Testis (tissue), 2 donors: ENCODE measurements at regions not wholly inside any gene's neighbourhood (a gene's known extent, or its start where the extent isn't known, plus 50 kb on each side); places are given as distances from the start of the nearest gene placed in this dataset.

ENCODE experiments used
- POLR2A ChIP-seq: fragments of 450-650 bp; IDR thresholded peaks from one replicate; pipeline ENCODE4 v1.6.1; 2017; ENCODE audit warnings: antibody characterized with exemption, mild to moderate bottlenecking, moderate library complexity
- TF ChIP-seq, protein P1 (sequence below), 3 experiments: fragments of 450-650 bp in 2 of 3; fragments of 200-600 bp in 1 of 3; sonication (generic) in 1 of 3; IDR thresholded peaks; one replicate each; pipeline ENCODE4 v1.5.1; 2016 to 2019; ENCODE audit warnings: antibody characterized with exemption in 3 of 3, mild to moderate bottlenecking in 2 of 3, moderate library complexity in 1 of 3

DNA sequence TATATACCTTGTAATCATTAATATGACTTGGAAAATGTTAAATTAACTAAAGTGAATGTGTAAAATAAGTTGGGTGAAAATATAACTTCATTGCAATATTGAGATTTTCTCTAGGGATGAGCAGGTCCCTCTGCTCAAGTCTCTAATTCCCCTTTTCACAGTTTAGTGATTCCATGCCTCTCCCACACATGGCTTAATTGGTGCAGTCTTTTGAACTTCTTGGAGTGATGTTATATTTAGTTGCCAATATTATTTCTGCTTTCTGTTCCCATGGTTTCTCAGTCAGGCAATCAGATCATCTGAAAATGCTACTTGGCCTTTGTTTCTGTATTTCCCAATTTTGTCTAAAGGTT is 233.7 kb upstream of the SPOPL start:
- TF ChIP-seq, protein P1, sequence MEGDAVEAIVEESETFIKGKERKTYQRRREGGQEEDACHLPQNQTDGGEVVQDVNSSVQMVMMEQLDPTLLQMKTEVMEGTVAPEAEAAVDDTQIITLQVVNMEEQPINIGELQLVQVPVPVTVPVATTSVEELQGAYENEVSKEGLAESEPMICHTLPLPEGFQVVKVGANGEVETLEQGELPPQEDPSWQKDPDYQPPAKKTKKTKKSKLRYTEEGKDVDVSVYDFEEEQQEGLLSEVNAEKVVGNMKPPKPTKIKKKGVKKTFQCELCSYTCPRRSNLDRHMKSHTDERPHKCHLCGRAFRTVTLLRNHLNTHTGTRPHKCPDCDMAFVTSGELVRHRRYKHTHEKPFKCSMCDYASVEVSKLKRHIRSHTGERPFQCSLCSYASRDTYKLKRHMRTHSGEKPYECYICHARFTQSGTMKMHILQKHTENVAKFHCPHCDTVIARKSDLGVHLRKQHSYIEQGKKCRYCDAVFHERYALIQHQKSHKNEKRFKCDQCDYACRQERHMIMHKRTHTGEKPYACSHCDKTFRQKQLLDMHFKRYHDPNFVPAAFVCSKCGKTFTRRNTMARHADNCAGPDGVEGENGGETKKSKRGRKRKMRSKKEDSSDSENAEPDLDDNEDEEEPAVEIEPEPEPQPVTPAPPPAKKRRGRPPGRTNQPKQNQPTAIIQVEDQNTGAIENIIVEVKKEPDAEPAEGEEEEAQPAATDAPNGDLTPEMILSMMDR (IDR thresholded peaks at IDR 0.05) = no peak
- no peak for TF ChIP-seq POLR2A
